Ishikawa (cell line): ENCODE measurements at regions not wholly inside any gene's neighbourhood (a gene's known extent, or its start where the extent isn't known, plus 50 kb on each side); places are given as distances from the start of the nearest gene placed in this dataset.

Source experiments
- CEBPB ChIP-seq: IDR thresholded peaks from 2 replicates; pipeline ENCODE4 v1.6.1; 2012
- CREB1 ChIP-seq: IDR thresholded peaks from 2 replicates; pipeline ENCODE4 v1.6.1; 2012; ENCODE audit warnings: low read depth
- EGR1 ChIP-seq: IDR thresholded peaks from 2 replicates; pipeline ENCODE4 v1.6.1; 2012
- EP300 ChIP-seq: IDR thresholded peaks from 2 replicates; pipeline ENCODE4 v1.6.1; 2012; ENCODE audit warnings: borderline replicate concordance
- FOXM1 ChIP-seq: IDR thresholded peaks from 2 replicates; pipeline ENCODE4 v1.6.1; 2012; ENCODE audit warnings: low read depth, borderline replicate concordance
- NFIC ChIP-seq: IDR thresholded peaks from 2 replicates; pipeline ENCODE4 v1.6.1; 2012
- RAD21 ChIP-seq: IDR thresholded peaks from 2 replicates; pipeline ENCODE4 v1.6.1; 2012; ENCODE audit warnings: low read depth
- TAF1 ChIP-seq: IDR thresholded peaks from 2 replicates; pipeline ENCODE4 v1.6.1; 2012; ENCODE audit warnings: low read depth, mild to moderate bottlenecking
- TCF12 ChIP-seq: IDR thresholded peaks from 2 replicates; pipeline ENCODE4 v1.6.1; 2012; ENCODE audit warnings: low read depth
- TEAD4 ChIP-seq: IDR thresholded peaks from 2 replicates; pipeline ENCODE4 v1.6.1; 2012
- YY1 ChIP-seq: IDR thresholded peaks from 2 replicates; pipeline ENCODE4 v1.6.1; 2012; ENCODE audit warnings: low read depth
- ZBTB7A ChIP-seq: IDR thresholded peaks from 2 replicates; pipeline ENCODE4 v1.6.1; 2012; ENCODE audit warnings: low read depth
- TF ChIP-seq, protein P1 (sequence below): IDR thresholded peaks from 2 replicates; pipeline ENCODE4 v1.6.1; 2012; ENCODE audit warnings: low read depth, mild to moderate bottlenecking
- TF ChIP-seq, protein P2 (sequence below): IDR thresholded peaks from 2 replicates; pipeline ENCODE4 v1.6.1; 2012
- TF ChIP-seq, protein P3 (sequence below): IDR thresholded peaks from 2 replicates; pipeline ENCODE4 v1.6.1; 2012

DNA sequence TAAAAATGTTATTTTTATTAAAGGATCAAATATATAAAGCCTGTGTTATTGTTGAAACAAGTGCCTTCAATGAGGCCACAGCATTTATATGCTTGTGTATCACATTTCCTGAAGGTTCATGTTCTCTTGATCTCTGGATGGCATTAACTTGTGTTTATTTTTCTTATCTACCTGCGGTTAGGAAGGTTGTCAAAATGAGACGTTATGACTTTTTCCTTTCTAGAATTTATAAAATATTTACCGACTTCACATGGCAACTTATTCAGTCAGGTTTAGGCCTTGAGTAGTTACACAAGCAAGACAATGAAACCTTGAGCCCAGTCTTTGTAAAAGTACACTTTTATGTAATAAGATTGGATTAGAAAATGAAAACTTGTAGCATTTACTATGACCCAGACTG is 196.4 kb upstream of the ACVR2A start:
- no peak for TF ChIP-seq YY1
- no peak for TF ChIP-seq ZBTB7A
- no peak for TF ChIP-seq TAF1
- TF ChIP-seq, protein P1, sequence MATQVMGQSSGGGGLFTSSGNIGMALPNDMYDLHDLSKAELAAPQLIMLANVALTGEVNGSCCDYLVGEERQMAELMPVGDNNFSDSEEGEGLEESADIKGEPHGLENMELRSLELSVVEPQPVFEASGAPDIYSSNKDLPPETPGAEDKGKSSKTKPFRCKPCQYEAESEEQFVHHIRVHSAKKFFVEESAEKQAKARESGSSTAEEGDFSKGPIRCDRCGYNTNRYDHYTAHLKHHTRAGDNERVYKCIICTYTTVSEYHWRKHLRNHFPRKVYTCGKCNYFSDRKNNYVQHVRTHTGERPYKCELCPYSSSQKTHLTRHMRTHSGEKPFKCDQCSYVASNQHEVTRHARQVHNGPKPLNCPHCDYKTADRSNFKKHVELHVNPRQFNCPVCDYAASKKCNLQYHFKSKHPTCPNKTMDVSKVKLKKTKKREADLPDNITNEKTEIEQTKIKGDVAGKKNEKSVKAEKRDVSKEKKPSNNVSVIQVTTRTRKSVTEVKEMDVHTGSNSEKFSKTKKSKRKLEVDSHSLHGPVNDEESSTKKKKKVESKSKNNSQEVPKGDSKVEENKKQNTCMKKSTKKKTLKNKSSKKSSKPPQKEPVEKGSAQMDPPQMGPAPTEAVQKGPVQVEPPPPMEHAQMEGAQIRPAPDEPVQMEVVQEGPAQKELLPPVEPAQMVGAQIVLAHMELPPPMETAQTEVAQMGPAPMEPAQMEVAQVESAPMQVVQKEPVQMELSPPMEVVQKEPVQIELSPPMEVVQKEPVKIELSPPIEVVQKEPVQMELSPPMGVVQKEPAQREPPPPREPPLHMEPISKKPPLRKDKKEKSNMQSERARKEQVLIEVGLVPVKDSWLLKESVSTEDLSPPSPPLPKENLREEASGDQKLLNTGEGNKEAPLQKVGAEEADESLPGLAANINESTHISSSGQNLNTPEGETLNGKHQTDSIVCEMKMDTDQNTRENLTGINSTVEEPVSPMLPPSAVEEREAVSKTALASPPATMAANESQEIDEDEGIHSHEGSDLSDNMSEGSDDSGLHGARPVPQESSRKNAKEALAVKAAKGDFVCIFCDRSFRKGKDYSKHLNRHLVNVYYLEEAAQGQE, result no peak
- no peak for TF ChIP-seq CREB1
- TF ChIP-seq, protein P2, sequence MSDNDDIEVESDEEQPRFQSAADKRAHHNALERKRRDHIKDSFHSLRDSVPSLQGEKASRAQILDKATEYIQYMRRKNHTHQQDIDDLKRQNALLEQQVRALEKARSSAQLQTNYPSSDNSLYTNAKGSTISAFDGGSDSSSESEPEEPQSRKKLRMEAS, result no peak
- TF ChIP-seq NFIC, result no peak
- no peak for TF ChIP-seq TEAD4
- no peak for TF ChIP-seq TCF12
- TF ChIP-seq EGR1, result no peak
- no peak for TF ChIP-seq CEBPB

DNA sequence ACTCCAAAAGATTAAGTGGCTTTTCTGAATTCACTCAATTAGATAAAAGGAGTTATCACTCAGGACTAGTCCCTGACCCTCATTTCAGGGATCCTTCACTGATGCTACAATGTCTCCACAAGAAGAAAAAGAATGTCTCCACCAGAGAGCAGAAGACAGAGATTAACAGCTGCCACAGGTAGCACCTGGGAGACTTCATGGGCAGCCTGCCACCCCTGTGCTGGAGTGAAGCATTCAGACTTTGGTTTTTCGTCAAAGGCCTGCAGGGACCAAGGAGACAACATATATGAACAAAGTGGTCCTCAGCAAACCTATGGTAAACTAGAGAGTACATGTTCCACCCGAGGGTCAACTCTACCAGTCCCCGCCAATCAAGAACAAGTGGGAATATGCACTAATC is 197.0 kb upstream of the ACVR2A start:
- TF ChIP-seq CEBPB (no peak), EP300 (no peak), YY1 (no peak), TEAD4 (no peak), FOXM1 (no peak), TCF12 (no peak), ZBTB7A (no peak), NFIC (no peak), CREB1 (no peak)
- TF ChIP-seq, protein P1, result no peak

DNA sequence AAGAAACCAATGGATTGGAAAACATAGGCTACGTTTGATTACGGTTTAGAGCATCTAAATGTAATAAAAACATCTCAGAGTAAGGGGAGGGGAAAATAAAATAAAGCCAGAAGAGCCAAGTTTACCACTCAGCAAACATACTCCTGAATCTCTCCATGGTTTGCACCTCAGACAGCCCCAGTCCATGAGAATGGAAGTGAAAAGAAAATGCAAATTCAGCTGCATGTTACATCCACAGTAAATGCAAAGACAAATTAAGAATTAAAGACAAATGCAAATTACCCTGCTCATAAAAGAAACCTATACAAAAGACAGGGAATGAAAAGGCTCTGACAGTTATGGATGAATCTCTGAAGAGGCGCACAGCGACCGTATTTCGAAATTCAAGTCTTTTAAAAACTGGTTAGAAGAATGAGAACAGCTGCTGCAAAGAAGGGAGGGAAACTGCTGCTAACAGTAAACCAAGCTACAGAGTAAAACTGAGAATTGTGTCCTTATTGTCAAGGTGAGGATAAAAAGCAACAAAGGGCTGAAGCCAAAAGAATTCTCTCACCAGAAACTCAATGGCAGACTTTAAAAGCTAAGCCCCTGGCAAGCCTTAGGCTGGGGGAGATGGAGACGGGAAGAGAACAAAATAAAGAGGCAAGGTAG is 197.9 kb upstream of the ACVR2A start:
- TF ChIP-seq ZBTB7A (no peak), CEBPB (no peak), FOXM1 (no peak), RAD21 (no peak)
- TF ChIP-seq, protein P2, result no peak
- TF ChIP-seq, protein P1, result no peak

DNA sequence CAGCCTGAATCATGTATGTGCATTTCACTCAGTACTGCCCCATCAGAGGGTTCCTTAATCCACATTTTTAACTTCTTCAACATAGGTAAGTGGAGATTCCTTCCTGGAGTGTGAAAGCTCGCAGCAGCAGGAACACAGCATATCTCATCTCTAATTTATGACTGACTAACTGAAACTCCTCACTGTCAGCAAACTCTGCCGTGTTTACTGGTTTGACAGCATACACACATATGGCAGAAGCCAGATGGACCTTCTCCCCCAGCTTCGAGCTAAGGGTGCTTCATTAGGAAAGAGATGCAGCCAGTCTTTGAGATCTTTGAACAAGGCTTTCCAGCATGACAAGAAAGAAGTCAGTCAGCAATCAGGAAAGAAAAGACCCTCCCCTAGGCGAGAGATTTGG is 200.3 kb upstream of the ACVR2A start:
- TF ChIP-seq TEAD4 (no peak), CEBPB (no peak), CREB1 (no peak), RAD21 (no peak), EP300 (no peak), NFIC (no peak), TCF12 (no peak)
- TF ChIP-seq, protein P2, result no peak

DNA sequence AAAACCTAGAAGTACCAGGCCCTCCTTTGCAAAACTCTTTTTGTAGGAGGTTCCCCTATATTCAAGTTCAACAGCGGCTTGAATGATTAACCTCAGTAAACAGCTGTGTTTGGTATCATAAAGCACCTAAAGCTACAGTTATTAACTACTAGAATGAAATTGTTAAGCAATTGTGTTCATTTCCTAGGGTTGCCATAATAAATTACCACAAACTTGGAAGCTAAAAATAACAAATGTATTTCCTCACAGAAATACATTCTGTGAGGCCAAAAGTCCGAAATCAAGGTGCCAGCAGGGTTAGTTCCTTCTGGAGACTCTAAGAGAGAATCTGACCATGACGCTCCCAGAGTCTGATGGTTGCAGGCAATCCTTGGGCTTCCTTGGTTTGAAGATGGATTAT is 202.1 kb upstream of the ACVR2A start:
- TF ChIP-seq EGR1 (no peak), EP300 (no peak), YY1 (no peak), NFIC (no peak), RAD21 (no peak), FOXM1 (no peak), TEAD4 (no peak), CREB1 (no peak), TCF12 (no peak), ZBTB7A (no peak), TAF1 (no peak), CEBPB (no peak)
- TF ChIP-seq, protein P2, result no peak
- TF ChIP-seq, protein P3, sequence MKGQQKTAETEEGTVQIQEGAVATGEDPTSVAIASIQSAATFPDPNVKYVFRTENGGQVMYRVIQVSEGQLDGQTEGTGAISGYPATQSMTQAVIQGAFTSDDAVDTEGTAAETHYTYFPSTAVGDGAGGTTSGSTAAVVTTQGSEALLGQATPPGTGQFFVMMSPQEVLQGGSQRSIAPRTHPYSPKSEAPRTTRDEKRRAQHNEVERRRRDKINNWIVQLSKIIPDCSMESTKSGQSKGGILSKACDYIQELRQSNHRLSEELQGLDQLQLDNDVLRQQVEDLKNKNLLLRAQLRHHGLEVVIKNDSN, result no peak
- TF ChIP-seq, protein P1, result no peak
